Activated T-helper 2 cell treated with anti-CD3 and anti-CD28 coated beads, Interferon-gamma antibody, Interleukin-2, Interleukin-4, amounts not matched to agents 10 μg/mL and 5 μg/mL and 100 μg/mL, durations not matched to agents 14 hours and 24 hours and 36 hours (primary cell): ENCODE measurements at regions not wholly inside any gene's neighbourhood (a gene's known extent, or its start where the extent isn't known, plus 50 kb on each side); places are given as distances from the start of the nearest gene placed in this dataset.

Source experiments
- DNase-seq: peaks from one replicate; pipeline ENCODE4 v3.0.0; 2021; ENCODE audit warnings: low spot score
- H3K27ac Mint-ChIP-seq: one replicate; pipeline ENCODE4 v1.8.0; 2021; ENCODE audit warnings: mixed read lengths
- H3K27me3 Mint-ChIP-seq: one replicate; pipeline ENCODE4 v1.8.0; 2021; ENCODE audit warnings: low read depth, mixed read lengths
- H3K36me3 Mint-ChIP-seq: one replicate; pipeline ENCODE4 v1.8.0; 2021; ENCODE audit warnings: low read depth, mixed read lengths
- H3K4me1 Mint-ChIP-seq: one replicate; pipeline ENCODE4 v1.8.0; 2021; ENCODE audit warnings: low read depth, mixed read lengths
- H3K4me3 Mint-ChIP-seq: one replicate; pipeline ENCODE4 v1.8.0; 2021; ENCODE audit warnings: low read depth, mild to moderate bottlenecking, moderate library complexity, mixed read lengths
- H3K9me3 Mint-ChIP-seq: one replicate; pipeline ENCODE4 v1.8.0; 2021; ENCODE audit warnings: mixed read lengths
- intact Hi-C: fragments of 100-400 bp; cut with micrococcal nuclease; formaldehyde crosslinking; loops from one replicate; pipeline ENCODE4 v1.15.1; 2023

GRCh38 chr10:36624551-36625100 is 500.8 kb upstream of the ANKRD30A start:
- H3K36me3 Mint-ChIP-seq: no peaks in the 10 kb centered on the region
- intact Hi-C loops: no loop called here
- H3K27ac Mint-ChIP-seq: no peak overlapping the region
- no peaks in the 10 kb centered on the region for H3K4me1 Mint-ChIP-seq
- no peak overlapping the region for H3K4me3 Mint-ChIP-seq
- DNase-seq: no peak
- H3K9me3 Mint-ChIP-seq: peaks cover 62% of the 10 kb centered on the region
- no peaks in the 10 kb centered on the region for H3K27me3 Mint-ChIP-seq

GRCh38 chr10:36621346-36621745 is 504.1 kb upstream of the ANKRD30A start:
- Mint-ChIP-seq H3K4me3 (no peak overlapping the region), H3K4me1 (no peaks in the 10 kb centered on the region), H3K27ac (no peak overlapping the region), H3K9me3 (peaks cover 56% of the 10 kb centered on the region), H3K27me3 (no peaks in the 10 kb centered on the region), H3K36me3 (no peaks in the 10 kb centered on the region)
- intact Hi-C loops: no loop called here
- DNase-seq: no peak

DNA sequence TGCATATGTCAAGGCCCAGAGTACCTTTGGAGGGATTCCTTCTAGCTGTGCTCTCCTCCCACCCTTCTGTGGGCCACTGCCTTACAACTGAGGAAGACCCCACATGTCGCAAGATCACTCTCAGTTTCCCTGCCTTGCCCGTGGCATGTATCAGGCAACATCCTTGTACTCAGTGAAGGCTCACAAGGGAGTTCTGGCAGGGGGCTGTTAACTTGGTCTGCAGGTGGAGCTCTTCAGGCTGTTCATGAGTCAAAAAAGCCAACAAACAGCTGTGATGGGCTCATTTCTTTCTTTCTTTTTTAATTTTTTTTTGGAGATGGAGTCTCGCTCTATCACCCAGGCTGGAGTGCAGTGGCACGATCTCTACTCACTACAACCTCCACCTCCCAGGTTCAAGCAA is 513.0 kb upstream of the ANKRD30A start:
- Mint-ChIP-seq H3K4me1 (no peaks in the 10 kb centered on the region), H3K4me3 (no peak overlapping the region), H3K36me3 (no peaks in the 10 kb centered on the region), H3K27ac (no peak overlapping the region), H3K9me3 (peaks cover 23% of the 10 kb centered on the region), H3K27me3 (no peaks in the 10 kb centered on the region)
- intact Hi-C loops: no loop called here
- DNase-seq: no peak

DNA sequence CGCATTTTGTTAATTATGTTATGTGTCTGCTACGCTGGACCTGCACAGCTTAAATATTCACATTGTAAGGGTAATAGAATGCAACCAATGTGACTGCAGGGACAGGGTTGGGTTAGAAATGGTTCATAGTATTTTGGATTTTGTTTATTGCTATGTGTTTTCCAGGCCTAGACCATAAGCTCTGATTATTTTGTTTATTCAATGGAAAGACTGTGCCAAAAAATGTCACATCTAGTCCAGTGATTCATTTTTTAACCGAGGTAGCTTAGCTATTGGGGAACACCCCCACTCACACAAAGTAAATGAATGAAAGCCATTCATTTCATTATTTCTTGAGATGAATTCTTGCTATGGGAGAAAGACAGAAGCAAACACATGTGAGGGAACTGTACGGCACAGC is 516.5 kb upstream of the ANKRD30A start:
- no peak overlapping the region for H3K4me3 Mint-ChIP-seq
- H3K27ac Mint-ChIP-seq: no peak overlapping the region
- no peaks in the 10 kb centered on the region for H3K4me1 Mint-ChIP-seq
- intact Hi-C loops: no loop called here
- peaks cover 23% of the 10 kb centered on the region for H3K9me3 Mint-ChIP-seq
- no peak for DNase-seq
- H3K27me3 Mint-ChIP-seq: no peaks in the 10 kb centered on the region
- no peaks in the 10 kb centered on the region for H3K36me3 Mint-ChIP-seq

DNA sequence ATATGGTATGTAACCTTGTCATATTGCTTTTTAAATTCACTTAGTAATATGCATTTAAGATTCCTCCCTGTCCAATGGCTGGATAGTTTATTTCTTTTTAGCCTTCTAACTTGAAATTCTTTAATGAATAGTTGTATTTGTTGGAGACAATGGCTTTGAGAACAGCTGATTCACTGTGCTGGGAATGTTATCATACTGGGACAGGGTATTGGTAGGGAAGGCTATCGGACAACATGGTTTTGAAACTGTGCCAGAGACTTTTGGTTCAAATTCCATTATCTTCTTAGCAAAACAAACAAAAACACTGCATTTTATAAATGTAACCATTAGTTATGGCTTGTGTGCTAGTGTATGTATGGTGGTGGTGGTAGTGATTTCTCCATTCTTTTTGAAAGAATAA is 517.1 kb upstream of the ANKRD30A start:
- no peaks in the 10 kb centered on the region for H3K36me3 Mint-ChIP-seq
- intact Hi-C loops: no loop called here
- H3K27ac Mint-ChIP-seq: no peak overlapping the region
- no peak for DNase-seq
- peaks cover 19% of the 10 kb centered on the region for H3K9me3 Mint-ChIP-seq
- no peaks in the 10 kb centered on the region for H3K4me1 Mint-ChIP-seq
- no peak overlapping the region for H3K4me3 Mint-ChIP-seq
- no peaks in the 10 kb centered on the region for H3K27me3 Mint-ChIP-seq

GRCh38 chr10:36606234-36606839 is 519.1 kb upstream of the ANKRD30A start:
- no peak overlapping the region for H3K27ac Mint-ChIP-seq
- no peaks in the 10 kb centered on the region for H3K4me1 Mint-ChIP-seq
- H3K4me3 Mint-ChIP-seq: no peak overlapping the region
- peaks cover 24% of the 10 kb centered on the region for H3K9me3 Mint-ChIP-seq
- intact Hi-C loops: no loop called here
- DNase-seq: no peak
- no peaks in the 10 kb centered on the region for H3K27me3 Mint-ChIP-seq
- H3K36me3 Mint-ChIP-seq: no peaks in the 10 kb centered on the region

DNA sequence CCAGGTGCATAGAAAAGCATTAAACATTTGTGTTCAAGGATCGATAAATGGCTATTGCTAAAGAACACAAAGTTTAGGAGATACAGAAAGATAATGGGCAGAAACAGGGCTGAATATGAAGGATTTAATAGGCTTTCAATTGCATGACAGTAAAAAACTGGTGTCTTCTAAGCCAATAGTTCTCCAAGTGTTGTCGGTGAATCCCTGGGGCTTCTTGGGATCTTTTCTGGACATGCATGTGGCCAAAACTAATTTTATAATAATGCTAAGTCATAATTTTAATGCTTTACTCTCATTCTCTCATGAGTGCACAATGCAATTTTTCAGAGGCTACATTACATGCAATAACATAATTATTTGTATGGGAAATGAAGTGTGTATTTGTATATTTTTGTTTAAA is 521.1 kb upstream of the ANKRD30A start:
- Mint-ChIP-seq H3K4me1 (no peaks in the 10 kb centered on the region), H3K4me3 (no peak overlapping the region), H3K27ac (no peak overlapping the region), H3K27me3 (no peaks in the 10 kb centered on the region), H3K36me3 (no peaks in the 10 kb centered on the region), H3K9me3 (peaks cover 33% of the 10 kb centered on the region)
- no peak for DNase-seq
- intact Hi-C loops: no loop called here

- DNase-seq: no peak
- no peak overlapping the region for H3K27ac Mint-ChIP-seq
- no peaks in the 10 kb centered on the region for H3K4me1 Mint-ChIP-seq
- peaks cover 28% of the 10 kb centered on the region for H3K9me3 Mint-ChIP-seq
- no peak overlapping the region for H3K4me3 Mint-ChIP-seq
- no peaks in the 10 kb centered on the region for H3K27me3 Mint-ChIP-seq
- no peaks in the 10 kb centered on the region for H3K36me3 Mint-ChIP-seq
- intact Hi-C loops: no loop called here
Measured at GRCh38 chr10:36603688-36604087, 521.7 kb upstream of the ANKRD30A start.

DNA sequence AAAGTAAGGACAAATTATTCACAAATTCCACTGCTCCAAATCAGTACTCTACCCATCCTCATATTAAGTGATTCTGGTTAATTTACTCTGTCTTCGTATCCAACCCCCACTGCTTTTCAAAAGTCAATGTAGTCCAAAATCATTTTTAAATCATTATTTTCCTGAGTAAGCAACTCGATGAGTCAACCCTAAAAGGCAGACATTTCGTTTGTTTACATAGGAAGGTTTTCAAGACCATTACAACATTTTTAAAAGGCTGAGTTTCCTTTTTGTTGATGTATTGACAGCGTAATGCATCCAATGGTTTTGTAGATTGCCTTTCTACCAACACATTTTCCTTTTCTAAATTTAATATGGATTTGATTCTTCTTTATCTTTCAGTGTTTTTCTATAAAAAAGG is 523.0 kb upstream of the ANKRD30A start:
- intact Hi-C loops: no loop called here

GRCh38 chr10:36597756-36598320 is 527.6 kb upstream of the ANKRD30A start:
- Mint-ChIP-seq H3K4me3 (no peak overlapping the region), H3K27ac (no peak overlapping the region), H3K27me3 (no peaks in the 10 kb centered on the region), H3K36me3 (no peaks in the 10 kb centered on the region), H3K4me1 (no peaks in the 10 kb centered on the region), H3K9me3 (peaks cover 52% of the 10 kb centered on the region)
- DNase-seq: no peak
- intact Hi-C loops: no loop called here

More for the DNA sequence above, 523.0 kb upstream of the ANKRD30A start:
- peaks cover 35% of the 10 kb centered on the region for H3K9me3 Mint-ChIP-seq
- no peak overlapping the region for H3K27ac Mint-ChIP-seq
- no peak for DNase-seq
- no peak overlapping the region for H3K4me3 Mint-ChIP-seq
- H3K4me1 Mint-ChIP-seq: no peaks in the 10 kb centered on the region
- H3K36me3 Mint-ChIP-seq: no peaks in the 10 kb centered on the region
- H3K27me3 Mint-ChIP-seq: no peaks in the 10 kb centered on the region

DNA sequence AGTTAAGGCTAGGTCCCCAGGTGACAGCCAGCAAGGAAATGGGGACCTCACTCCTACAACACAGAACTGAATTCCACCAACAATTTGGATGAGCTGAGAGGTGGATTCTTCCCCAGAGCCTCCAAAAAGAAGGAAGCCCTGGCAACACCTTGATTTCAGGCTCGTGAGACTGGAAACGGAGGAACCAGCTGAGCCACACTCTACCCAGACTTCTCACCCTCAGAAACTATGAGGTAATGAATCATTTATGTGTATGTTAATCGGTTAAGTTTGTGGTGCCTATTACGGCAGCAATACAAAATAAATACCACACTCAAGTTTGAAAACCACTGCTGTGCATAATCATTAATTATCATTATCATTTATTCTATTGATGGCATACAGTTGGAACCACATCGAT is 532.4 kb upstream of the ANKRD30A start:
- no peaks in the 10 kb centered on the region for H3K27me3 Mint-ChIP-seq
- DNase-seq: no peak
- H3K4me1 Mint-ChIP-seq: no peaks in the 10 kb centered on the region
- H3K9me3 Mint-ChIP-seq: peaks cover 48% of the 10 kb centered on the region
- H3K36me3 Mint-ChIP-seq: no peaks in the 10 kb centered on the region
- no peak overlapping the region for H3K4me3 Mint-ChIP-seq
- intact Hi-C loops: no loop called here
- no peak overlapping the region for H3K27ac Mint-ChIP-seq

GRCh38 chr10:36591436-36591835 is 534.0 kb upstream of the ANKRD30A start:
- H3K9me3 Mint-ChIP-seq: peaks cover 38% of the 10 kb centered on the region

GRCh38 chr10:36583690-36584089 is 541.7 kb upstream of the ANKRD30A start:
- H3K27me3 Mint-ChIP-seq: no peaks in the 10 kb centered on the region
- intact Hi-C loops: no loop called here
- no peak overlapping the region for H3K27ac Mint-ChIP-seq
- H3K4me1 Mint-ChIP-seq: no peaks in the 10 kb centered on the region
- peaks cover 40% of the 10 kb centered on the region for H3K9me3 Mint-ChIP-seq
- no peaks in the 10 kb centered on the region for H3K36me3 Mint-ChIP-seq
- no peak for DNase-seq
- H3K4me3 Mint-ChIP-seq: no peak overlapping the region

More at GRCh38 chr10:36591436-36591835, 534.0 kb upstream of the ANKRD30A start:
- H3K36me3 Mint-ChIP-seq: no peaks in the 10 kb centered on the region
- H3K27me3 Mint-ChIP-seq: no peaks in the 10 kb centered on the region
- intact Hi-C loops: no loop called here
- H3K4me1 Mint-ChIP-seq: no peaks in the 10 kb centered on the region
- DNase-seq: no peak
- H3K27ac Mint-ChIP-seq: no peak overlapping the region
- H3K4me3 Mint-ChIP-seq: no peak overlapping the region
